IPS-20b (cell line): ENCODE measurements at regions not wholly inside any gene's neighbourhood (a gene's known extent, or its start where the extent isn't known, plus 50 kb on each side); places are given as distances from the start of the nearest gene placed in this dataset.

Experiments
- H3K27ac ChIP-seq: one replicate; pipeline ENCODE4 v1.5.1; 2013; ENCODE audit warnings: low read length
- H3K27me3 ChIP-seq: 2 replicates; pipeline ENCODE4 v1.6.1; 2013; ENCODE audit warnings: mild to moderate bottlenecking, low read length, inconsistent platforms; ENCODE audit not compliant: insufficient read depth
- H3K36me3 ChIP-seq: 2 replicates; pipeline ENCODE4 v1.6.1; 2013; ENCODE audit warnings: low read depth, mild to moderate bottlenecking, inconsistent platforms, low read length, moderate library complexity; ENCODE audit not compliant: insufficient read depth
- H3K4me1 ChIP-seq: 2 replicates; pipeline ENCODE4 v1.6.1; 2013; ENCODE audit warnings: mild to moderate bottlenecking, control low read depth, inconsistent platforms, low read length, moderate library complexity; ENCODE audit not compliant: insufficient read depth
- H3K4me3 ChIP-seq: 2 replicates; pipeline ENCODE4 v1.5.1; 2013; ENCODE audit warnings: mild to moderate bottlenecking, low read length, inconsistent platforms
- H3K9ac ChIP-seq: 2 replicates; pipeline ENCODE4 v1.6.1; 2013; ENCODE audit warnings: low read depth, mild to moderate bottlenecking, inconsistent platforms, low read length, moderate library complexity
- H3K9me3 ChIP-seq: 2 replicates; pipeline ENCODE4 v1.6.1; 2013; ENCODE audit warnings: mild to moderate bottlenecking, low read depth, low read length, inconsistent platforms; ENCODE audit not compliant: insufficient read depth

DNA sequence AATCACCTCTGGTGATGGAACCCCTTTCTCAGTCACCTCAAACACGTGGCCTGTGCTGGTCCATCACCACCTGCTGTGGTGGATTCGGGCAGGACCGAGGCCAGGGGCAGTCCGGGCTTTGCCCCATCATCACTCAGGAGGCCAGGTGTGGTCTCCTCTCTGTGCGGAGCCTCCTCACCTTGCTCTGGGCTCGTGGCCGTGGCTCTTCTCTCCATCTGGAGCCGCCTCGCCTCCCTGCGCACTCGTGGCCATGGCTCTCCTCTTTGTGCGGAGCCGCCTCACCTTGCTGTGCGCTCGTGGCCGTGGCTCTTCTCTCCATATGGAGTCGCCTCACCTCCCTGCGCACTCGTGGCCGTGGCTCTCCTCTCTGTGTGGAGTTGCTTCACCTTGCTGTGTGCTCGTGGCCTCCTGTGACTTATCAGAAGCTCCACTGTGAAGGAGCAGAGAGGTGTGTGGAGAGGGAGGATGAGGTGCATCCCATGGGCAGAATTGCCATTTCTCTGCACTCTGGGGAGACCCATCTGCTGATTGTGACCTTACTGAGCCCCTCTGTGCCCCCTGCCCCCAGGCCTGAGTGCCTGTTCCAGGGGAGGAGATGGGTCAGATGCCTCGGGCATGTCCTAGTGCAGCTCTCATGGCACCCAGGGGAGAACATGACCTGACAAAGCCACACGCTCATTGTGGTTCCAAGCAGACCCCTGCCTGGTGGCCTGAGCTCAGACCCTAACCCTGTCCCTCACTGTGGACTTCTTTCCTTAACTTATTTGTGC, 276.6 kb upstream of the IRX2 start:
- no peaks in the 10 kb centered on the region for H3K36me3 ChIP-seq
- H3K4me3 ChIP-seq, result no peak overlapping the region
- H3K9ac ChIP-seq, result no peak overlapping the region
- H3K27ac ChIP-seq, result no peak overlapping the region
- no peaks in the 10 kb centered on the region; the same call in 1 of the 2 replicates for H3K27me3 ChIP-seq
- H3K9me3 ChIP-seq, result no peaks in the 10 kb centered on the region
- no peaks in the 10 kb centered on the region; the same call in 1 of the 2 replicates for H3K4me1 ChIP-seq

DNA sequence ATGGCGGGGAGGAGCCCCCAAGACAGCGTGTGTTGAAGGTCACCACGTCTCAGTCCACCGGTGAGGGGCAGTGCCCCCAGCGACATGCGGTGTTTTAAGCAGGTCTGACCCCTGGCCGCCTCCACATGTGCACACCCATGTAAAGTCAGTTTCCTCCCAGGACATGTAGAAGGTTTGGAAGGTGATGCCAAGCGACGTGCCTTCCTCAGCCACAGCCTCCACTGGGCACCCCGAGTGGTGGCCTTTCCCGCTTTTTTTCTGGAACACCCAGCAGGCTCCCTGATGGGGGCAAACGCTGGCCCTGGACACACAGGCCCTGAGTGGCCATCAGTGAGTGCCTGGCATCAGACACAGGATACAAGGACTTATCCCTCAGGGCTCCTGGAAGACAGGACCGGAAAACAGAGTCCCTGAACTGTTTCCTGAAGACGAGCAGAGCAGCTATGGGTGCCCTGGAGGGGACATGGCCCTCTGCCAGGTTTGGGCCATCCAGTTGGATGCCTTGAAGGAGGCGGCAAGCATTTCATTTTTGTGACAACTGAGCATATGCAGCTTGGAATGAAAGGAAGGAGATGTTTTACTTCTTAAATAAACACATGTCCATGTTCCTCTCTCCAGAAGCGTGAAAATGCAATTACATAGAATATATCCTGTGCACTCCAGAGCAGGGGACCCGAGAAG, 275.8 kb upstream of the IRX2 start:
- H3K36me3 ChIP-seq, result no peaks in the 10 kb centered on the region
- H3K9me3 ChIP-seq, result no peaks in the 10 kb centered on the region
- H3K4me3 ChIP-seq, result no peak overlapping the region
- H3K9ac ChIP-seq, result no peak overlapping the region
- no peaks in the 10 kb centered on the region; the same call in 1 of the 2 replicates for H3K27me3 ChIP-seq
- H3K4me1 ChIP-seq, result no peaks in the 10 kb centered on the region; the same call in 1 of the 2 replicates
- no peak overlapping the region for H3K27ac ChIP-seq

DNA sequence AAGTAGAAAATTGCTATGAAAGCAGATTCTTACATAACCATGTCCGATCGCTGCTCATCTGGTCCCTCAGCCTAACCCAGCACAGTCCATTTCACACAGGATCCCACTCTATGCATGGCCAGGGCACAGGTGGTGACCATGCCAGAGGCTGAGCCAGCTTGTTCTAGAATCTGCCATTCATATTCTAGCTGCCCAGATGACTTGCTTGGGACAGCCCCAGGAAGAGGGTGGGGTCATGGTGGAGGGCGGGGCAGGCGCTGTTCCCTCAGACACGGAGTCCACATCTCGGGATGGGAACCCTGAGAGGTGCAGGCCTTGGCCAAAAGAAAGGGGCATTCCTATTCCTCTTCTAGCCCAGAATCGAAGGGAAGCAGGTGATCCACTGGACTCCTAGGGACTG, 275.2 kb upstream of the IRX2 start:
- no peaks in the 10 kb centered on the region for H3K36me3 ChIP-seq
- H3K9ac ChIP-seq, result no peak overlapping the region
- no peak overlapping the region for H3K27ac ChIP-seq
- no peaks in the 10 kb centered on the region; the same call in 1 of the 2 replicates for H3K4me1 ChIP-seq
- H3K27me3 ChIP-seq, result no peaks in the 10 kb centered on the region; the same call in 1 of the 2 replicates
- H3K9me3 ChIP-seq, result no peaks in the 10 kb centered on the region
- H3K4me3 ChIP-seq, result no peak overlapping the region

DNA sequence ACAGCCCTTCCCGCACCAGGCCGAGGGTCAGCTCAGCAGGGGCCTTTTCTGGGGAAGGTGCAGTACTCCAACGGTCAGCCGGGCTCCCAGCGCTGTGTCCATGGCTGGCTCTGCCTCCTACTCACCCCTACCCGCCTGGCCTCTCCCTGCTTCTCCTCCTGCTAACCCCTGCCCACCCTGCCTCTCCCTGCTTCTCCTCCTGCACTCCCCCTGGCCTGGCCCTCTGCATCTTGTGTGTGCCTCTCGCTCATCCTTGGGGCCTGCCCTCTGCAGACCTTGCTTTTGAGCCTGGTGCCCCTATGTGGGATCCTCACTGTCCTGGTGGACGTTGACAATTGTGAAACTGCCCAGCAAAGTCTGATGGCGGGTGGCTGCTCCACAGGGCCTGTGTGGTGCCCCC, 274.6 kb upstream of the IRX2 start:
- Histone ChIP-seq H3K4me1 (no peaks in the 10 kb centered on the region; the same call in 1 of the 2 replicates), H3K9ac (no peak overlapping the region), H3K36me3 (no peaks in the 10 kb centered on the region), H3K4me3 (no peak overlapping the region), H3K27me3 (no peaks in the 10 kb centered on the region; the same call in 1 of the 2 replicates), H3K27ac (no peak overlapping the region), H3K9me3 (no peaks in the 10 kb centered on the region)

DNA sequence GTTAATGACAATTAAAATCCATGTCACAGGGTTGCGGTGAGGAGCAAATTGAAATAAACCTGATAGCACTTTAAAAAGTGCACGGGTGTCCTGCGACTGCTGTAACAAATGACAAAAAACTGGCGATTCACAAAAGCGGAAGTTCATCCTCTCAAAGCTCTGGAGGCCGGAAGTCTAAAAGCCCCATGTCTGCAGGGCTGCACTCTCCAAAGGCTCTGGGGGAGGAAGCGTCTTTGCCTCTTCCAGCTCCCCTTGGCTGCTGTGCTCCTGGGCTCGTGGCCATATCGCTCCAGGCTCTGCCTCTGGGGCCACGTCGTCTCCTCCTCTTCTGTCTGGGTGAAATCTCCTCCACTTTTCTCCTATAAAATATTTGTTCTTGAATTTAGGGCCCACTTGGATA, 273.9 kb upstream of the IRX2 start:
- Histone ChIP-seq H3K27ac (no peak overlapping the region), H3K9me3 (no peaks in the 10 kb centered on the region), H3K27me3 (no peaks in the 10 kb centered on the region; the same call in 1 of the 2 replicates), H3K4me3 (no peak overlapping the region), H3K36me3 (no peaks in the 10 kb centered on the region), H3K9ac (no peak overlapping the region), H3K4me1 (no peaks in the 10 kb centered on the region; the same call in 1 of the 2 replicates)

DNA sequence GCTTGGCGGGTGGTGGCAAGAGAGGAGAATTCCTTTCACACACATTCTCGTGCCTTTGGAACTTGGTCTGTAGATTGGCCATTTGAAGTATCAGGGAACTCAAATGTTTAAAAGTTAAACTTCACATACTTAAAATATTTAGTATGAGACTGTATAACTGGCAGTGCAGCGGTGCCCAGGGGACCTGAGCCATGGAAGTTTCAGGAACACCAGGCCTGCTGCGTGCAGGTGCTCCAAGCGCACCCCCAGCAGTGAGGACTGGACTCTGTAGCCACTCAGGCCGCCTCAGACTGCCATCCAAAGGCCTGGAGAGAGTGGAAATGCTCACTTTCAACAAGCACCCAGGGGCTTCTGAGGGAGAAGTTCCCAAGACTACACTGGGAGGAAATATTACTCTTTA, 273.5 kb upstream of the IRX2 start:
- H3K4me3 ChIP-seq, result no peak overlapping the region
- no peaks in the 10 kb centered on the region for H3K9me3 ChIP-seq
- no peaks in the 10 kb centered on the region; the same call in 1 of the 2 replicates for H3K27me3 ChIP-seq
- H3K27ac ChIP-seq, result no peak overlapping the region
- no peaks in the 10 kb centered on the region; the same call in 1 of the 2 replicates for H3K4me1 ChIP-seq
- no peaks in the 10 kb centered on the region for H3K36me3 ChIP-seq
- H3K9ac ChIP-seq, result no peak overlapping the region

DNA sequence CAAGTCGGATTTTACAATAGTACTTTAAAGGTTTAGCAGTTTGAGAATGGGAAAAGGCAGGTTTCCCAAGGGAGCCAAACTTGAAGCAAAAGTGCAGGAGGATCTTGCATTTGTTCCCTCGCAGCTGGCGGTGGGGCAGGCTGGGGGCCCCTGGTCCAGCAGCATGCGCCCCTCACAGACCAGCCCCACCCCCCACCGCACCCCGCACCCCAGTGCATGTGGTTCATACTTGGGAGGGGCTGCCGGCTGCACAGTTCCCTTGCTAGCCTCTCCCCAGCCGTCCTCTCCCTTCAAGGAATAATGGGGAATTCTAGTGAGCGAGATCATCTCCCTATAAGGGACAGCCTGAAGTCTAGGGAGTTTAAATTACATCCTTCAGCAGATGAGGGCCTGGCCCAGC, 273.1 kb upstream of the IRX2 start:
- Histone ChIP-seq H3K36me3 (no peaks in the 10 kb centered on the region), H3K27me3 (no peaks in the 10 kb centered on the region; the same call in 1 of the 2 replicates), H3K27ac (no peak overlapping the region), H3K9me3 (no peaks in the 10 kb centered on the region), H3K4me3 (no peak overlapping the region), H3K9ac (no peak overlapping the region), H3K4me1 (no peaks in the 10 kb centered on the region; the same call in 1 of the 2 replicates)

DNA sequence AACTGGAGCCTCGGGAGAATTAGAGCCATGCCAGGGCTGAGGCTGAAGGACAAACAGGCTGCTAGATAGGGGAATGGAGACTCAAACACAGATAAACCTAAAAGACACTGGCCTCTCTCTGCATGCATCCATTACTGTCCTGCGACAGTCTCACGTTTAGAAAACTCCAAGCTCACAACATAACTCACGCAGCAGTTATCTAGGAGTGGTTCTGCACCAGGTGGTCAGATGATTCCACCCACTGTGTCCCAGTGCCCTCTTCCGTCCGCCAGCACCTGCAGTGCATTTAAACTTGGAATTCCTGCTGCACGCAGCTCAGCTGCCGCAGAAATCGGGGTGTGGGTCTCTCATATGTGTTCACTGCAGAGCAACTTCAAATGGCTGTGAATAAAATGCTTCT, 272.6 kb upstream of the IRX2 start:
- H3K36me3 ChIP-seq, result no peaks in the 10 kb centered on the region

DNA sequence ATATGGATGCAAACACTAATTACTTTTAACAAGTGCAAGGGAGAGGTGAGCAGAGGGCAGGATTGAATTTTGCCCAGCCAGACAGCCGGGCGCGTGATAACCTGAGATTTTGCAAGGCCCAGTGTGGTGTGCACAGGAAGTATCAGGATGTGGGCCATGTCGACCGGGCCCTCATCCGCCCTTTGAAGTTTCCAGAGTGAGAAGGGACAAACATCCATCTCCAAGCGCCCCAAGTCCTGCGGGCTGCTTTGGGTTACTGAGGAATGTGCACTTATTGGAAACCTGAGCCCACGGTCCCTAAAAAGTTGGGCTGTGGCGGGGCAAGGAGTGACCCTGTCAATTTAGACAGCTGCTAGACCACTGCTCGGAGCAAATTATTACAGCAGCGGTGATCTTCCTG, 272.2 kb upstream of the IRX2 start:
- no peaks in the 10 kb centered on the region for H3K36me3 ChIP-seq
- no peak overlapping the region for H3K9ac ChIP-seq
- H3K4me3 ChIP-seq, result no peak overlapping the region
- no peaks in the 10 kb centered on the region for H3K9me3 ChIP-seq
- no peaks in the 10 kb centered on the region; the same call in 1 of the 2 replicates for H3K27me3 ChIP-seq
- H3K4me1 ChIP-seq, result no peaks in the 10 kb centered on the region; the same call in 1 of the 2 replicates
- no peak overlapping the region for H3K27ac ChIP-seq

More for the DNA sequence above, 272.6 kb upstream of the IRX2 start:
- no peaks in the 10 kb centered on the region; the same call in 1 of the 2 replicates for H3K27me3 ChIP-seq
- H3K9ac ChIP-seq, result no peak overlapping the region
- no peaks in the 10 kb centered on the region for H3K9me3 ChIP-seq
- no peak overlapping the region for H3K4me3 ChIP-seq
- no peaks in the 10 kb centered on the region; the same call in 1 of the 2 replicates for H3K4me1 ChIP-seq
- H3K27ac ChIP-seq, result no peak overlapping the region

DNA sequence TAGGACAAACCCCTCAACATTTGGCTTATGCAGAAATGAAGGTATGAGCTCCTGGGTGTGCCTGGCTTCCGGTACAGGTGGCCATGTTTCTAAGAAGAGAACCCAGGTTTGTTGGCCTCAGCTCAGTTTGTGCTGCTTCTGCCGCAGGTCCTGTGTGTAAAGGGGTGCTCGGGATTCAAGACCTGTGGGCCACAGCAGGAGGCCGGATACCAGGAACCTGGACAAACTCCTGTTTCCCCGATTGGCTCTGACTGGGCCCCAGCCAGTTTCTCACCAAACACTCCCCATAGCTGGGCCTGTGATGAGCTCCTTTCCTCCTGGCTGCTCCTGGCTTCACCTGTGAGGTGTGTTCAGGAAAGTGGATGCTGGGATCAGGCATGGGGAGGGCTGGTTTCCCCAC, 271.2 kb upstream of the IRX2 start:
- H3K36me3 ChIP-seq, result no peaks in the 10 kb centered on the region
- H3K9ac ChIP-seq, result no peak overlapping the region
- no peaks in the 10 kb centered on the region; the same call in 1 of the 2 replicates for H3K4me1 ChIP-seq
- no peak overlapping the region for H3K27ac ChIP-seq
- no peak overlapping the region for H3K4me3 ChIP-seq
- H3K9me3 ChIP-seq, result no peaks in the 10 kb centered on the region
- H3K27me3 ChIP-seq, result no peaks in the 10 kb centered on the region; the same call in 1 of the 2 replicates

DNA sequence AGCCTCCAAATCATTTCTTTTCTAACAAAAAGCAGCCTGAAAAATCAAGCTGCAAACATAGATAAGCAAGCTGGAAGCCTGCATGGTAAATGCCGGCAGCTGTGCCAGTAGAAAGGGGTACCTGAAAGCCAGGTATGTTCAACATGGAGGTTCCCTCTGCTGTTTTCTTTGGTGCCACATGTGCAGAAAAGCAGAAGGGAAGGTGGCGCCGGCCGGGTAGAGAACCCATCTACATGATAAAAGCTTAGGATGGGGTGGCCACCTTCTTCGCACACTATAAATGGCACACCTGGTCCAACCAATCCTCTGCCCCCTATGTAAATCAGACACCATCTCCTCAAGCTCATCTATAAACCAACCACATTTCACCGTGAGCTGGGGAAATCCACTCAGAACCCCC, 268.9 kb upstream of the IRX2 start:
- Histone ChIP-seq H3K27me3 (no peaks in the 10 kb centered on the region; the same call in 1 of the 2 replicates), H3K36me3 (no peaks in the 10 kb centered on the region), H3K27ac (no peak overlapping the region), H3K9ac (no peak overlapping the region), H3K4me3 (no peak overlapping the region), H3K4me1 (no peaks in the 10 kb centered on the region; the same call in 1 of the 2 replicates), H3K9me3 (no peaks in the 10 kb centered on the region)
